ENCODE measurements at regions not wholly inside any gene's neighbourhood (a gene's known extent, or its start where the extent isn't known, plus 50 kb on each side); places are given as distances from the start of the nearest gene placed in this dataset.
A peak's percentile ranks its signal among the peaks of the same experiment; 100 is the strongest.

DNA sequence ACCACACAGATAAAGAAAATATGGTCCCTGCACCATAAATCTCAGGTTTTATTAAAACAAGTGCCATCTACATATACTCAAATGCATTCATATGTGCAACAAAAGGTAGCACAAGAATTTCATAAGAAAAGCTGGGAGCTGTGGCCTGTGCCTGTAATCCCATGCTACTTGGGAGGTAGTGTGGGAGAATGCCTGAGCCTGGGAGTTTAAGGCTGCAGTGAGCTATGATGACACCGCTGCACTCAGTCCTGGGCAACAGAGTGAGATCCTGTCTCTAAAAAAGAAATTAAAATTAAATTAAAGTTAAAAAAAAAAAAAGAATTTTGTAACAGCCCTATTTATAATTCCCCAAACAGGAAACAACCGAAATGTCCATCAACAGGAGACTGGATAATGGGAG is 81.3 kb upstream of the JADE1 start:
- intact Hi-C loops (cut with micrococcal nuclease): no loop called here
- no peak overlapping the region for H3K4me3 ChIP-seq
- TF ChIP-seq CTCF (IDR thresholded peaks at IDR 0.05; ENCODE audit: borderline replicate concordance): no peak
- H3K36me3 ChIP-seq: no peaks in the 10 kb centered on the region
- no peaks in the 10 kb centered on the region for H3K27me3 ChIP-seq (ENCODE audit: low read depth)
- no peaks in the 10 kb centered on the region for H3K4me1 ChIP-seq
- DNase-seq: no peak
- no peak overlapping the region for H3K27ac ChIP-seq (replicated peaks)
- H3K9me3 ChIP-seq (replicated peaks): no peaks in the 10 kb centered on the region

GRCh38 chr4:128727658-128728057 is 81.8 kb upstream of the JADE1 start:
- no peak for DNase-seq
- Histone ChIP-seq H3K4me1 (no peaks in the 10 kb centered on the region), H3K4me3 (no peak overlapping the region), H3K9me3 (replicated peaks) (no peaks in the 10 kb centered on the region), H3K27me3 (ENCODE audit: low read depth) (no peaks in the 10 kb centered on the region), H3K36me3 (no peaks in the 10 kb centered on the region), H3K27ac (replicated peaks) (no peak overlapping the region)
- intact Hi-C loops (cut with micrococcal nuclease): no loop called here
- peak; percentile 13 for TF ChIP-seq CTCF (IDR thresholded peaks at IDR 0.05; ENCODE audit: borderline replicate concordance)

GRCh38 chr4:128725405-128726055 is 84.0 kb upstream of the JADE1 start:
- H3K4me1 ChIP-seq: no peaks in the 10 kb centered on the region
- H3K36me3 ChIP-seq: no peaks in the 10 kb centered on the region
- H3K27ac ChIP-seq (replicated peaks): no peak overlapping the region
- TF ChIP-seq CTCF (IDR thresholded peaks at IDR 0.05; ENCODE audit: borderline replicate concordance): no peak
- H3K9me3 ChIP-seq (replicated peaks): no peaks in the 10 kb centered on the region
- intact Hi-C loops (cut with micrococcal nuclease): no loop called here
- DNase-seq: no peak
- H3K4me3 ChIP-seq: no peak overlapping the region
- no peaks in the 10 kb centered on the region for H3K27me3 ChIP-seq (ENCODE audit: low read depth)

- intact Hi-C loops (cut with micrococcal nuclease): no loop called here
- H3K27ac ChIP-seq (replicated peaks): no peak overlapping the region
- H3K9me3 ChIP-seq (replicated peaks): no peaks in the 10 kb centered on the region
- H3K4me1 ChIP-seq: no peaks in the 10 kb centered on the region
- no peak for DNase-seq
- H3K36me3 ChIP-seq: no peaks in the 10 kb centered on the region
- H3K27me3 ChIP-seq (ENCODE audit: low read depth): no peaks in the 10 kb centered on the region
- no peak for TF ChIP-seq CTCF (IDR thresholded peaks at IDR 0.05; ENCODE audit: borderline replicate concordance)
- no peak overlapping the region for H3K4me3 ChIP-seq
Observed at GRCh38 chr4:128722911-128723310, 86.6 kb upstream of the JADE1 start.

GRCh38 chr4:128721896-128722295 is 87.6 kb upstream of the JADE1 start:
- no peaks in the 10 kb centered on the region for H3K4me1 ChIP-seq
- no peaks in the 10 kb centered on the region for H3K9me3 ChIP-seq (replicated peaks)
- no peak overlapping the region for H3K27ac ChIP-seq (replicated peaks)
- H3K36me3 ChIP-seq: no peaks in the 10 kb centered on the region
- intact Hi-C loops (cut with micrococcal nuclease): no loop called here
- H3K27me3 ChIP-seq (ENCODE audit: low read depth): no peaks in the 10 kb centered on the region
- DNase-seq: no peak
- TF ChIP-seq CTCF (IDR thresholded peaks at IDR 0.05; ENCODE audit: borderline replicate concordance): no peak
- H3K4me3 ChIP-seq: no peak overlapping the region

Measured in left ventricle myocardium inferior (tissue), 1 donor.